WTC11 (cell line): ENCODE measurements at regions not wholly inside any gene's neighbourhood (a gene's known extent, or its start where the extent isn't known, plus 50 kb on each side); places are given as distances from the start of the nearest gene placed in this dataset.
"Not testable (repeated sequence)": the region's sequence is repeated elsewhere in the genome, so short reads cannot be mapped to it uniquely, and the experiment has no call there.

Experiments used
- ATAC-seq: fragments of 200-7000 bp; cut with Tn5 transposase; 2 replicates; pipeline ENCODE4 v1.10.0; 2021; ENCODE audit warnings: mild to moderate bottlenecking, moderate library complexity
- CTCF ChIA-PET: fragments of 300-600 bp; sonication (Branson Sonifier 250); formaldehyde crosslinking; loops from one replicate; lab custom pipeline; 2021; ENCODE audit warnings: antibody characterized with exemption; lab: Charles Lee
- POLR2A ChIA-PET: fragments of 350-600 bp; sonication (Branson Sonifier 250); formaldehyde crosslinking; loops from one replicate; lab custom pipeline; 2021; ENCODE audit warnings: antibody characterized with exemption; lab: Charles Lee
- DNase-seq: peaks from one replicate; pipeline ENCODE4 v3.0.0; 2021; ENCODE audit warnings: low spot score
- H3K27ac Mint-ChIP-seq: 2 replicates; pipeline ENCODE4 v1.8.0; 2021; ENCODE audit warnings: mixed read lengths
- H3K27me3 Mint-ChIP-seq: 2 replicates; pipeline ENCODE4 v1.8.0; 2021; ENCODE audit warnings: low read depth, mild to moderate bottlenecking, moderate library complexity, mixed read lengths
- H3K36me3 Mint-ChIP-seq: 2 replicates; pipeline ENCODE4 v1.8.0; 2021; ENCODE audit warnings: mixed read lengths
- H3K4me1 Mint-ChIP-seq: 2 replicates; pipeline ENCODE4 v1.8.0; 2022; ENCODE audit warnings: mixed read lengths
- H3K4me3 Mint-ChIP-seq: 2 replicates; pipeline ENCODE4 v1.8.0; 2021; ENCODE audit warnings: mild to moderate bottlenecking, moderate library complexity, mixed read lengths
- H3K9me3 Mint-ChIP-seq: 2 replicates; pipeline ENCODE4 v1.8.0; 2021; ENCODE audit warnings: mixed read lengths
- HMGA2 ChIP-seq: fragments of 250-450 bp; sonication (Bioruptor Pico); IDR thresholded peaks from 2 replicates; pipeline ENCODE4 v1.4.0; 2021; ENCODE audit warnings: mild to moderate bottlenecking, moderate library complexity

GRCh38 chr22:18234926-18235619 lies 85.1 kb downstream of the USP18 start:
- H3K27ac Mint-ChIP-seq, H3K27me3 Mint-ChIP-seq, POLR2A ChIA-PET, DNase-seq, CTCF ChIA-PET, H3K4me1 Mint-ChIP-seq, ATAC-seq, H3K4me3 Mint-ChIP-seq, H3K36me3 Mint-ChIP-seq, H3K9me3 Mint-ChIP-seq: not testable (repeated sequence)

GRCh38 chr22:18237402-18237801 lies 87.4 kb downstream of the USP18 start:
- H3K9me3 Mint-ChIP-seq, H3K27ac Mint-ChIP-seq, ATAC-seq, H3K4me3 Mint-ChIP-seq, POLR2A ChIA-PET, H3K27me3 Mint-ChIP-seq, H3K4me1 Mint-ChIP-seq, DNase-seq, CTCF ChIA-PET, H3K36me3 Mint-ChIP-seq: not testable (repeated sequence)
- TF ChIP-seq HMGA2 (CRISPR knock-in tag) = peak; percentile 19; the same call in 1 of the 2 replicates
